ENCODE measurements at regions not wholly inside any gene's neighbourhood (a gene's known extent, or its start where the extent isn't known, plus 50 kb on each side); places are given as distances from the start of the nearest gene placed in this dataset.
A peak's percentile ranks its signal among the peaks of the same experiment; 100 is the strongest.

DNA sequence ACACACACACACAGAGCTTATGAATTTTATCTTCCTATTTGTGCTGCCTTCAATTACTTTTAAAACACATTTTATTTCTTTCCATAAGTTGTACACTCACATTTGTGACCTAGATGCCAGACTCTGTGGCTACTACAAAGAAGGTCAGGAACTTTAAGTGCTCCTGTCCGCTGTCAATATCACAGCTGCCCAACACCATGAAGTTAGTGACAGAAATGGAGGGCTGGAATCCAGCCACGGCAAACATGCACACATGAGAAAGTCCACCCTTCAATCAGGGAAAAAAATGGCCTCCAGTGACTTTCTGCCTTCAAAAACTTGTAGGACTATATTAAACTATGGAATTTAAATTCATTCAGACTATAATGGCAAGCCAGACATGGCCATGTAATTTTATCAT, 334.4 kb upstream of the FSTL5 start:
- H3K27ac ChIP-seq (ENCODE audit: low read length) = no peak overlapping the region
- H2AFZ ChIP-seq (ENCODE audit: low read length) = no peak overlapping the region
- no peak overlapping the region for H3K4me3 ChIP-seq (ENCODE audit: low read length)
- no peak overlapping the region for H3K4me2 ChIP-seq (ENCODE audit: low read depth, low read length)
- DNase-seq = no peak
- H3K9ac ChIP-seq (ENCODE audit: low read length) = no peak overlapping the region
- H3K27me3 ChIP-seq (replicated peaks; ENCODE audit: insufficient read depth, low read length) = no peaks in the 10 kb centered on the region
- H3K9me3 ChIP-seq (replicated peaks; ENCODE audit: insufficient read depth, low read length) = no peaks in the 10 kb centered on the region
- no peaks in the 10 kb centered on the region for H4K20me1 ChIP-seq (ENCODE audit: insufficient read depth, low read length)
- H3K9me2 ChIP-seq (replicated peaks; ENCODE audit: insufficient read depth, low read length) = no peaks in the 10 kb centered on the region
- no peaks in the 10 kb centered on the region for H3K4me1 ChIP-seq (ENCODE audit: low read length)
- TF ChIP-seq EZH2 (optimal IDR thresholded peaks at IDR 0.05; ENCODE audit: low read depth, low read length) = no peak
- TF ChIP-seq, protein P1, sequence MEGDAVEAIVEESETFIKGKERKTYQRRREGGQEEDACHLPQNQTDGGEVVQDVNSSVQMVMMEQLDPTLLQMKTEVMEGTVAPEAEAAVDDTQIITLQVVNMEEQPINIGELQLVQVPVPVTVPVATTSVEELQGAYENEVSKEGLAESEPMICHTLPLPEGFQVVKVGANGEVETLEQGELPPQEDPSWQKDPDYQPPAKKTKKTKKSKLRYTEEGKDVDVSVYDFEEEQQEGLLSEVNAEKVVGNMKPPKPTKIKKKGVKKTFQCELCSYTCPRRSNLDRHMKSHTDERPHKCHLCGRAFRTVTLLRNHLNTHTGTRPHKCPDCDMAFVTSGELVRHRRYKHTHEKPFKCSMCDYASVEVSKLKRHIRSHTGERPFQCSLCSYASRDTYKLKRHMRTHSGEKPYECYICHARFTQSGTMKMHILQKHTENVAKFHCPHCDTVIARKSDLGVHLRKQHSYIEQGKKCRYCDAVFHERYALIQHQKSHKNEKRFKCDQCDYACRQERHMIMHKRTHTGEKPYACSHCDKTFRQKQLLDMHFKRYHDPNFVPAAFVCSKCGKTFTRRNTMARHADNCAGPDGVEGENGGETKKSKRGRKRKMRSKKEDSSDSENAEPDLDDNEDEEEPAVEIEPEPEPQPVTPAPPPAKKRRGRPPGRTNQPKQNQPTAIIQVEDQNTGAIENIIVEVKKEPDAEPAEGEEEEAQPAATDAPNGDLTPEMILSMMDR (IDR thresholded peaks at IDR 0.05; ENCODE audit: low read length) = no peak
- TF ChIP-seq EZH2phosphoT487 (IDR thresholded peaks at IDR 0.05; ENCODE audit: low read length) = no peak
- H3F3A ChIP-seq (ENCODE audit: insufficient read depth, low read length) = no peaks in the 10 kb centered on the region
- no peaks in the 10 kb centered on the region for H3K36me3 ChIP-seq (replicated peaks; ENCODE audit: insufficient read depth, low read length)
- H3K79me2 ChIP-seq (ENCODE audit: low read length) = no peaks in the 10 kb centered on the region

DNA sequence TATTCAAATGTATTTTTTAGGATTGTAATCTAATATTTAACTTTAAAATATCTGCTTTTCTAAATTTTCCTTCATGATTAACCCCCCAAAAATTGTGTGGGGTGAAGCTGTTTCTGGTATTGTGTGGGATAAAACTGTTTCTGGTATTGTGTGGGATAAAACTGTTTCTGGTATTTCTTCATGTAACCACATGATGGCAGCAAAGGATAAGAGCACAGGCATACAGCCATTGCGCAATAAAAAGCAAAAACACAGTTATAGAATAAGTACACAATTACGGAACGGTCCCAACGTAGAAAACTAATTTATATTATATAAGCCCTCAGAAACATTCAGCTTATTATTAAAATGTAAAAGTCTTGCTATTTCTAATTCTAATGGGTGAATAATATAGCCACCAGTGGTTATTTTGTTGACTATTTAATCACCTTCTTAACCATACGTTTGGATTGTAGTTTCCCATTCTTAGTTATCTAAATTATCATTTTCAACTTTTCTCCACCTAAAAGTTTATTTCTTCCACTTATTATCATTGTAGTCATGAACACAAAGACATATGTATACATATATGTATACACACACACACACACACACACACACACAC, 333.9 kb upstream of the FSTL5 start:
- Histone ChIP-seq H4K20me1 (ENCODE audit: insufficient read depth, low read length) (no peaks in the 10 kb centered on the region), H3K9me2 (replicated peaks; ENCODE audit: insufficient read depth, low read length) (no peaks in the 10 kb centered on the region), H3F3A (ENCODE audit: insufficient read depth, low read length) (no peaks in the 10 kb centered on the region), H3K4me3 (ENCODE audit: low read length) (no peak overlapping the region), H3K27ac (ENCODE audit: low read length) (no peak overlapping the region), H3K36me3 (replicated peaks; ENCODE audit: insufficient read depth, low read length) (no peaks in the 10 kb centered on the region), H3K79me2 (ENCODE audit: low read length) (no peaks in the 10 kb centered on the region), H2AFZ (ENCODE audit: low read length) (no peak overlapping the region), H3K4me2 (ENCODE audit: low read depth, low read length) (no peak overlapping the region), H3K27me3 (replicated peaks; ENCODE audit: insufficient read depth, low read length) (no peaks in the 10 kb centered on the region), H3K9ac (ENCODE audit: low read length) (no peak overlapping the region), H3K9me3 (replicated peaks; ENCODE audit: insufficient read depth, low read length) (no peaks in the 10 kb centered on the region), H3K4me1 (ENCODE audit: low read length) (no peaks in the 10 kb centered on the region)
- DNase-seq = peak; percentile 27
- TF ChIP-seq, protein P1 (IDR thresholded peaks at IDR 0.05; ENCODE audit: low read length) = peak; percentile 66
- TF ChIP-seq EZH2phosphoT487 (IDR thresholded peaks at IDR 0.05; ENCODE audit: low read length) = no peak

DNA sequence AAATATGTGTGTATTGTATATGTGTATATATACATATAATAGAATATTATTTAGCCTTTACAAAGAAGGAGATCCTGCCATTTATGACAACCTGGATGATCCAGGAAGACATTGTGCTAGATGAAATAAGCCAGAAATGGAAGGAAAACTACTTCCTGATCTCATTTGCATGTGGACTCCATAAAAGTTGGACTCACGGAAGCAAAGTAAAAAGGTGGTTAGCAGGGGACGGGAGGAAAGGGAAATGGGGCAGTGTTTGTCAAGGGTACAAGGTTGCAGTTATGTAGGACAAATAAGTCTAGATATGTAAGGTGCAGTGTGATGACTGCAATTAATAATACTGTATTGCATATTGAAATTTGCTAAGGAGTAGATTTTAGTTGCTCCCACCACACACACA, 331.1 kb upstream of the FSTL5 start:
- TF ChIP-seq EZH2 (optimal IDR thresholded peaks at IDR 0.05; ENCODE audit: low read depth, low read length) (no peak), EZH2phosphoT487 (IDR thresholded peaks at IDR 0.05; ENCODE audit: low read length) (no peak)
- TF ChIP-seq, protein P1 (IDR thresholded peaks at IDR 0.05; ENCODE audit: low read length) = no peak
- Histone ChIP-seq H3F3A (ENCODE audit: insufficient read depth, low read length) (no peaks in the 10 kb centered on the region), H3K4me1 (ENCODE audit: low read length) (no peaks in the 10 kb centered on the region), H3K9me2 (replicated peaks; ENCODE audit: insufficient read depth, low read length) (no peaks in the 10 kb centered on the region), H3K9me3 (replicated peaks; ENCODE audit: insufficient read depth, low read length) (no peaks in the 10 kb centered on the region), H3K9ac (ENCODE audit: low read length) (no peak overlapping the region), H3K4me3 (ENCODE audit: low read length) (no peak overlapping the region), H3K27ac (ENCODE audit: low read length) (no peak overlapping the region), H2AFZ (ENCODE audit: low read length) (no peak overlapping the region), H3K36me3 (replicated peaks; ENCODE audit: insufficient read depth, low read length) (no peaks in the 10 kb centered on the region), H3K4me2 (ENCODE audit: low read depth, low read length) (no peak overlapping the region), H4K20me1 (ENCODE audit: insufficient read depth, low read length) (no peaks in the 10 kb centered on the region), H3K79me2 (ENCODE audit: low read length) (no peaks in the 10 kb centered on the region), H3K27me3 (replicated peaks; ENCODE audit: insufficient read depth, low read length) (no peaks in the 10 kb centered on the region)
- DNase-seq = no peak
